A673 (cell line): ENCODE measurements at regions not wholly inside any gene's neighbourhood (a gene's known extent, or its start where the extent isn't known, plus 50 kb on each side); places are given as distances from the start of the nearest gene placed in this dataset.

Experiments
- EZH2 ChIP-seq: fragments of 200-600 bp; sonication (generic); IDR thresholded peaks from 2 replicates; pipeline ENCODE4 v1.6.1; 2017; ENCODE audit warnings: borderline replicate concordance, low read depth, mild to moderate bottlenecking, mixed read lengths, antibody characterized with exemption, low read length; ENCODE audit not compliant: poor library complexity, severe bottlenecking
- TF ChIP-seq, protein P1 (sequence below): fragments of 300-800, 200-600 bp; sonication (generic); conservative IDR thresholded peaks from 2 replicates; pipeline ENCODE4 v1.5.1; 2017; ENCODE audit warnings: low read depth, mild to moderate bottlenecking, antibody characterized with exemption, low read length, moderate library complexity, mixed read lengths

DNA sequence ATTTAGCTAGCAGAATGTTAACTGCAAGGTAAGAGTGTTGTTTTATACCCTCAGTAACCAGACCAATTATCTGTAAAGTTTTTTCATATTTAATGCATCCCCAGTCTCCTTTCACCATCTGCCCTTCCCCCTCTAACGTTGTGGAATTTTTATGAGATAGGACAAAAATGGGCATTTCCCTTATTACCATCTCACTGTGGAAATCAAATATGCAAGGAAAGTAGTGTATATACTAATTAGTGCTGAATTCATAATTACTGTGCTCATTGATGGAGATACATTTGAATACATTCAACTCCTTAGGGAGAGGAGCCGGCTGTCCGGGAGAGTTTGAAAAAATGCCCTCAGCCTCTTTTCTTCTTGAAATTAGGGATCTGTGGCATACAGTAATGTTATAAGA lies 423.4 kb upstream of the MGMT start:
- TF ChIP-seq, protein P1, sequence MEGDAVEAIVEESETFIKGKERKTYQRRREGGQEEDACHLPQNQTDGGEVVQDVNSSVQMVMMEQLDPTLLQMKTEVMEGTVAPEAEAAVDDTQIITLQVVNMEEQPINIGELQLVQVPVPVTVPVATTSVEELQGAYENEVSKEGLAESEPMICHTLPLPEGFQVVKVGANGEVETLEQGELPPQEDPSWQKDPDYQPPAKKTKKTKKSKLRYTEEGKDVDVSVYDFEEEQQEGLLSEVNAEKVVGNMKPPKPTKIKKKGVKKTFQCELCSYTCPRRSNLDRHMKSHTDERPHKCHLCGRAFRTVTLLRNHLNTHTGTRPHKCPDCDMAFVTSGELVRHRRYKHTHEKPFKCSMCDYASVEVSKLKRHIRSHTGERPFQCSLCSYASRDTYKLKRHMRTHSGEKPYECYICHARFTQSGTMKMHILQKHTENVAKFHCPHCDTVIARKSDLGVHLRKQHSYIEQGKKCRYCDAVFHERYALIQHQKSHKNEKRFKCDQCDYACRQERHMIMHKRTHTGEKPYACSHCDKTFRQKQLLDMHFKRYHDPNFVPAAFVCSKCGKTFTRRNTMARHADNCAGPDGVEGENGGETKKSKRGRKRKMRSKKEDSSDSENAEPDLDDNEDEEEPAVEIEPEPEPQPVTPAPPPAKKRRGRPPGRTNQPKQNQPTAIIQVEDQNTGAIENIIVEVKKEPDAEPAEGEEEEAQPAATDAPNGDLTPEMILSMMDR = no peak
- TF ChIP-seq EZH2 = no peak
